Right forelimb (tissue), 1 donor: ENCODE measurements at regions not wholly inside any gene's neighbourhood (a gene's known extent, or its start where the extent isn't known, plus 50 kb on each side); places are given as distances from the start of the nearest gene placed in this dataset.
"Not testable (repeated sequence)": the region's sequence is repeated elsewhere in the genome, so short reads cannot be mapped to it uniquely, and the experiment has no call there.

ENCODE experiments used
- DNase-seq: peaks from one replicate; pipeline ENCODE4 v3.0.0-alpha.2; 2018

DNA sequence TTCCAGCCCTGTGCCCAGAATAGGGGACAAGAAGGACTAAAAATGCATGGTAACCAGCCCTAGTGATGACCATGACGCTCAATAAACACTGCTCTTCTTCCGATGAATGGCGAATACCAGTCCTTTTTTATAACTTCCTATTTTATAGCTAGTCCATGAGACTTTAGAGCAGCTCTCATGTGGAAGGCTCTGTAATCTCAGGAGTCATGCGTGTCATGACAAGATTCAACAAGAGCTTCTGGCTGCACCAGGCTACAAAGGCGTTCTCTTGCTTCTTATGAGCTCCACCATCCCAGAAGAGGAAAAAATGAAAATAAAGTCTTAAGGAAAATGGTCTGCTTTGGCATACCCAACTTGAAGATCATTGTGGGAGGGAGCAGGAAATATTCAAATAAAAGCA is 141.0 kb downstream of the TMCO5A start:
- DNase-seq = no peak

DNA sequence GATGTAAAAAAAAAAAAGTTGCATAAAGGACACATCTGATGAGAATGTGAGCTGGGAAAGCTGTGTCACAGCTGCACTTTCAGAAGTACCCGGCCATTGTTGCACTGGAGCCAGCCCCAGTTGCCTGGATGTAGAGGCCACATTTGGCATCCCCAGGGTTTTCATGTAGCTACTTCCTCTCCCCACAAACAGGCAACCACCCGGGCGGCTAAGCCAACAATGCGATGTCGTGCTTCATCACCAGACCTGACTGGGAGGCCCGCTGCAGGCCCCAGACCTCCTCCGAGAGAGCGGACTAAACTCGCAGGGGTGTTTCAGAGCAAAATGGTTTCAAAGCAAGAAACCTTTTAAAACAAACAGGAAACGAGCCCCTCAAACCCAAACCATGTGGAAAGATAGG is 142.3 kb downstream of the TMCO5A start:
- DNase-seq = peak; percentile 56

DNA sequence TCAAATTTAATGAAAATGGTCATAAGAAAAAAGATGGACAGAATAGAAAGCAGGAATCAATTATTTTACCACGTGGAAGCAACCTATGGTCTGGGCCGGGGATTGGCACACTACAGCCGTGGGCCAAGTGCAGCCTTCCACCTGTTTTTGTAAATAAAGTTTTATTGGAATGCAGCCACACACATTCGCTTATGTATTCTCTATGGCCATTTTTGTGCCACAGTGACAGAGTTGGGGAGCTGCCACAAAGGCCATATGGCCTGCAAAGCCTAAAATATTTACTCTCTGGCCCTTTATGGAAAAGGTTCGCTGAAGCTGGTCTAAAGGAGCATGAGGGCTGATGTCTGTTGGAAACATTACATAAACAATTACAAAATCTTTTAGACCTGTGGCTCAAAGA is 144.8 kb downstream of the TMCO5A start:
- no peak for DNase-seq

DNA sequence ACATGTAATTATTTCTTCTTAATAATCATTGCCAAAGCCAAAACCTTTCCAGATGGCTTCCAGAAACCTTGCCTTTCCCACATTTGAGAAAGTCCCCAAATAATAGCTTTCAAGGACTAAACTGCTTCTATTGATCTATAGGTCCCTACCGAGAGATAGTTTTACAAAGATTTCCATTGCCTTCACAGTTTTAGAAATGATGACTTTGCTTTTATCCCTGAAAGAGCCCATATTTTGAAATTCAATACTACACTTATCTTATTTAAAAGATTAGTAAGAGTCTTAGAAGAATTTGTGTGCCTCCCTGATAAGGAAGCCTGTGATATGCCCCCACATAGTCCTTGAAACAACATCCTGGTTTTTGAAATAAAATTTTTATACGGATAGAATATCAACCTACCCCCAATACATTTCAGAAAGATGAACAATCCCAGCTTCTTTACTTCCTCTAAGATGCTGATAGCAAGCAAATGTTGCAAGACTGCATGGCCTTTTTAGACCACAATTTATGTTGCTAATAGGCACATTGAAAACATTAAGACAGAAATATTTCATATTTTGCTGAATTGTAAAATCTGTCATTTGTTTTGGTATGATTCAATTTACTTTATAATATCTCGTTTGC is 146.3 kb downstream of the TMCO5A start:
- DNase-seq = no peak

DNA sequence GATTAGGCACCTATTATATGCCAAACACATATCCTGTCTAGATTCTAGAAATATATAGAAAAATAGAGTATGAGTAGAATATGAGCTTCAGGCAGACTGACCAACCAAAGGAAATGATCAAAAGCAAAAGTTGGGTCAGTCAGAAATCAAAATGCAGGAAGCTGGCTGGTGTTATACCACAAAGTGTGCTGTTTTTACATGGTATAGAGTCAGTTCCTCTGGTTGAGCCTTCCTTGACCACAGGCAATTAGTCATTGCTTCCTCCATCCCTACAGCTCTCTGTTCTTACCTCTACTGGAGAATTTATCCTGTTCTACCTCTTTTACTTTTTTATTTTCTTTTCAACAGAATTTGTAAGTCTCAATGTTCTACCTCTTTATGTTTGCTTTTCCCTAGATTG is 149.8 kb downstream of the TMCO5A start:
- no peak for DNase-seq

DNA sequence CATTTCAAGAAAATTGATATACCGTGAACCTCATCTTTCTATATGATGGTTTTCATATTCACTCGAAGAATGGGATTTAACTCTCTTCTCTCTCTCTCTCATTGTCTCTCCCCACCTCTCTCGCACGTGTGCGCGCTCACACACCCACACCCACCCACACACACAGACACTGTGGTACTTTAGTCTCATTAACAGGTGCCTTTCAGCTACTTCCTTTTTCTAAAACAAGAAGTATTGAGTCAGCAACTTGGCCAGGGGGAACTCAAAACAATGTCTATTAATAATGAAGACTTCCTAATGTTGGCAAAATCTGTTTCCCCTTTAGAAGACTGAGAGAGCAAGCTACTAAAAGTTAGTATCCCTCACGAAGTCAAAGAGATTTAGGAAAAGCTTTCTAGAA is 150.7 kb downstream of the TMCO5A start:
- no peak for DNase-seq

DNA sequence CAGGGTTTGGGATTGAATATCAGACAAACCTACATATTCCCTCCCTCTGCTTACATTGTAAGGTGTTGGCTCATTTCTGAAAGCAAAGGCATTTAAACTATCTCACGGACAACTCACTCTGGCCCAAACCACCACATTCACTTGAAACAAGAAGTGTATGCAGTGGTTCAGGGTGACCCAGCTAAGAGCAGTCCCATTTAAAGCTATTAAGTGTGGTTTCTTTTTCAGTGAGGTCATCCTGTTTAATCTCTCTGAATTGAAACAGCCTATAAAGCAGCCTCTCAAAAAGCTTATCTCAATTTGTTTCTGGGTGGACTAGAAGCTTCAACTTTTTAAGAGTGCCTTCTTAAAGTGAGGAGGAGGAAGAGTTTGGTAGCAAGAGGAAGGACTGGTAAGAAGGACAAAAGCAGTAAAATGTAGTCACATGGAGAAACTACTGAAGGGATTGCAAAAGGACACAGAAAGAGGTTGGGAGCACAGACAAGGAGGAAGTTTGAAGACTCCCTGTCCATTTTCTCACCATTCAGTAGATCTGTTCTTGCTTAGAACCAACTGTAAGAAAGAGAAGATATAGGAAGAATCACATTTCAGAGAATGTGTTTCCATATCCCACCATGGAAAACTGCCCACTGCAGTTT is 151.6 kb downstream of the TMCO5A start:
- DNase-seq = no peak

DNA sequence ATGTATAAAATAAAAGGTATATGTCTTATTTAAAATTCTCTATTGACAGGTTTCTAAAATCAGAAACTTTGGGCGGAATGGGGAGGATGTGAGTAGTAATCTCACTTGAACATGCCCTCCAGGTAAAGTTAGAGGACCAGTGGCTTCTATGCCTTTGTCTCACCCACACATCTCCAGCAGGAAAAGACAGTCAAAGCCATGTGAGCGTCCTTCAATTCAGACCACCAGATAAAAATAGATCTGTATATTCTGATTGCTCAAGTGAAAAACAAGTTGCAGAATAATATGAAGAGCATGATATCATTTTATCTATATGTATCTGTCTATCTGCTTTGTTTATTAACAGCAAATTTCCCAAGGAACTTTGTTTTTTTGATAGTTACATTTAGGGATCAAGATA is 152.2 kb downstream of the TMCO5A start:
- DNase-seq = no peak

DNA sequence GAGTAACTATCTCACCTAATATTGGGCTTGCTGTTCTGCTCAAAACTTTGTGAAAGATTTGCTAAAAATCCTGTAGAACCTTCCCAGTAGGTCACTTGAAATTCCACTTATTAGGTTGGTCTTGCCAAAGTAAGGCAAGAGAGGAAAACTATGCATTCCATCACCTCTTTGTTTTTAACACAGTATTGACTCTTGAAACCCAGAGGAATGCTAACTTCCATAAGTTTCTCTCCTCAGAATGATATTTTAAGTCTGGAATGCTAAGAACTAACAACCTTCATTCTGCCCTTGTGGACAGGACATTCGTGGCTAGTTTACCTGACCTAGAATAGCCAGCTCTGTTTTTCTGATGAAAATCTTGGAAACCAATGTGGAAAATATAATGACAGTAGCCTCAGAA is 154.5 kb downstream of the TMCO5A start:
- DNase-seq = no peak

DNA sequence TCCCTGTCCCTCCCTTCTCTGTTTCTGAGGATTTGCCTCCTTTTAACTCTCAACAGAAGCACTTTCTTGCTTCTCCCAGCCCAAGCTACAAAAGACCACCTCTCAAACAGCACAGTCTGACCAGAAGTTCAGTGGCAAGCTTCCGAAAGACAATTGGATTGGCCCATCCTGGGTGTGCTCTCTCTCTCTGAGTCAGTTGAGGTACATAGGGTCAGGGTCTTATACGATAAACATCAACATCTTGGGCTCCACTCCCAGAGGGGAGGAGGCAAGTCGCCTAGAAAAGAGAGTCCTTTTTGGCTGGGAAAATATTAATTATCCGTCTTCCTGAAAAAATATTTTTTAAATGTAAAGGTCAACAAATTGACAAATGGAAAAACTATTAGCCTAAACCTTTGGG is 155.8 kb downstream of the TMCO5A start:
- DNase-seq = no peak

DNA sequence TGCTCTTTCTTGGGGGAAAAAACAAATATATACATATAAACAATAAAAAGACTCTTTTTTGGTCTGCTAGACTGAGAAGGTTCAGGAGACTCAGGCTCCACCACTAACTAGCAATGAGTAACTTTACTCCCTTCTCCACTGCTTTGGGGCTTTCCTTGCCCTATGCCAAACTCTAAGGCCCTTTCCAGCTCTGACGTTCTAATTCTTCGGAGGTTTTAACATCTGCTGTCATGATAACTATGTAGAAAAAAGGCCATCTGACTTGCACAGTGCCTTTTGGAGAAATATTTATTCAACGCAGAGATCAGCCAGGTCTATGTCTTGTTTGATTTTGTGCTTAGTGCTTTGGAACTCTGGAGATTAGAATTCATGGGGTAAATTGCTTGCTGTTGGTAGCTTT is 156.2 kb downstream of the TMCO5A start:
- no peak for DNase-seq

DNA sequence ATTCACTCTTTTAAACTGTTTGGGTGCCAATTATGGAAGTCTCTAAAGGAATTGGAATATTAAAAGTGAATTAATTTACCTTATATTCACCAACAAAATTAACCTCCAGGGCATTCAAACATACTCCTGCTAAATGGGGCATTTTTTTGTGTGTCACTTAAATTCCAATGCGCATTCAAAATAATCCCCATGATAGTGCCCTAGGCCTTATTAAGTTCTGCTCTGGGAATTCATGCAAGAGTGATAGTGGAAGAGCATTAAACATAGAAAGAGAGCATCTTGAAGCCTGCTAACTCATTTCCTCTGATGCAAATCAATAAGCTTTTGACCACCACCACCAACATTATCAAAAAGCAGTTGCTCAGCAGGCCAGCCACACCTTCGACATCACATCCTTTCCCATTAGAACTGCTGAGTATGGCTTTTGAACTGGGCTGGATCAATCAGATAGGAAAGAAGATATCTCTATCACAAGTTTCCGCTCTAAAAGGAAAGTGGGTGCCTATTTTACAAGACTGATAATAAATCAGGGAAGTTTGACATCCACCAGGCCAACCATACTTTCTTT is 156.7 kb downstream of the TMCO5A start:
- no peak for DNase-seq

DNA sequence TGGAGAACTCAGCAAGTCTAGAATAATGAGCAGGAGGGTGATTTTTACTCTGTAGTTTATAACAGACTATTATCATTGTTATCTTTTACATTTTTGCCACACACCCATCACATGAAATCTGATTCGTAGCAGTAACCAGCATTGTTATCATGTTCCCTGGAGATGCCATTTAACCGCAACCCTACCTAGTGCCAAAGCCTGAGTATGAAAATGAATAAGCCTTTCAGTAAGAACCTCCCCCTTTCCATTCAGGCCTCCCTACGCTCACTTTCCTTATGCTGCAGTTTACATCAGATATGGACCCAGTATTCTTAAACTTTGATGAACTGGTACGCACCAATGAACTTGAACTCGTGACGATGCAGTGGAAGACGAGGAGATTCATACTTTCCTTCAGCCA is 158.7 kb upstream of the SPRED1 start:
- no peak for DNase-seq

DNA sequence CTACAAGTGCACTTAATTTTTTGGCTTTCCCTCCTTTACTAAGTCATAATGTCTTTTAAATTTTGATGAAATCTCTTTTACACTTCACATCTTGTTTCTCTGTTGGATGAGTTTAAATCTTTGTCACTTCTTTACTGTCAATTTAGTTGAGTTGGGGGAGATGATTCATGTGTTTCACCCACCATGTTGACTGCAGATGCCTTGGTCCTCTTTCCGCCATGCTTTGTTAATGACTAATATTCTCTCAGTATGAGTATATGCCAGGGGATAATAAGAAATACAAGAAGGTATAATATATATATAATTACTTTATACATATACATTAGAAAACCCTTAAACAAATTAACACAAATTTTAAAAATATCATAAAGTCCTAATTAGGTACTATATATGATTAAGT is 149.7 kb upstream of the SPRED1 start:
- DNase-seq = no peak

DNA sequence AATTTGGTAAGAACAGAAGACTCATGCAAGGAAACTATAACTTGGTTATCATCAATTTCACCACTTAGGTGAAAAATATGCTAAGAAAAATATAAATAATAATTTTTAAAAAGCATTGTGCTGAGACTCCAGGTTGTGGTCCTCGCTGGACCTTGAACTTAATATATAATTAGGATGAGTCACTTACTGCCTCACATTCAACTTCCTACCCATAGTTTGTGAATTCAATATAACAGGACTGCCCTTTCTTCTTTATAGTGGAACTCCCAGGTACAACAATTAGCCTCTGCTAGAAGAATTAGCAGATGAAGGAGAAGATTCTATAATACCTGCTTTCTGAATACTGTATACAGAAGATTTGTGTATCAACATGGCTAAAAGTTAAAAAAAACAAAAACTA is 149.1 kb upstream of the SPRED1 start:
- DNase-seq = no peak

DNA sequence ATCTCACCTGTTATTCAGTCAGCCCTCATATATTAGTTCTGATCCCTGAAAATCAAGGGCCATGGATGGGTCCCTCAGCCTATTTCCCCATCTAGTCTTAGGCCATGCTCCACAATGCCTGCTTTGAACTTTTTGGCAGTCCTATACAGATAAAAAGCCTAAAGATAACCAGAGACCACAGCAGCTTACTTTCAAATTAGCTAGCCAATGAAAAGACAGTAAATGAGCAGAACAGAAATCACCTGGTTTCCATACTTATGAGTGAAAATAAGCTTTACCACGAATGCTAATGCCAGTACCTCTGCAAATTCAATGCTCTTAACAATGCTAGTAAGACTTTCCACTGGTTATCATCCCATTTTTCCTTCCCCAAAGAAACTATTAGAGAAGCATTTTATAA is 141.6 kb upstream of the SPRED1 start:
- no peak for DNase-seq

DNA sequence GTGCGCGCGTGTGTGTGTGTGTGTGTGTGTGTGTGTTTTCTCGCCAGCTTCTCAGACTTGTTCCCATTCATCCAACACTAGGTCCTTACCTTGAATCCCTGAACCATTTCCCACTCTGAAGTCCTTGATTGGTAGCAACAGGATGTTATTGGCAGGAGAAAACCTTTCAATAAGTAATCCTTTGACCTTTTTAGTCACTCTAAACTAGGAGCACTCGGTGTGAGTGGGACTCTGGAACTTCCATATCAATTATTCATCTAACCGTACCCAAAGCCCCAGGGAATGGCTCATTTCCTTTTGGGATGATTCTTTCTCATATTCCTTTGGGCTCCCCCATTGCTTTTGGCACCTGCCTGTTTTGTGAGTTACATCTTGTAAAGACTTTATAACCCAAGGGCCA is 140.2 kb upstream of the SPRED1 start:
- DNase-seq = no peak

DNA sequence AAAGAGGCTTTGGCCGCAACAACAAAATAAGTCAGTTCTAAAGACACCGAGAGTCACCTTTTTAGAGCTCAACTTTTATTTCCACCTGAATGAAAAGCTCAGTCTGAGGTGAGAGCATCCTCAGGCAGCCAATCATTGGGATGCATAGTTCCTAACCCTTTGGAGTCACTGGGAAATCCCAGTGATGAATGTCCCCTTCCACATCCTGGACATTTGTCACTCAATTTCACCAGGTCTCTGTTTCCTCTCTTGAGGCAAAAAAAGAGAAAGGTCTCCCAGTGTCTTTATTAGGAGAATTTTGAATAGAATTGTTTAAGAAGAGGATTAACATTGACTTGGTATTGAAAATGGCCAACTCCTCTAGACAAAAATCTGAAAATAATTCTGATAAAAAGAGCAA is 137.5 kb upstream of the SPRED1 start:
- no peak for DNase-seq

DNA sequence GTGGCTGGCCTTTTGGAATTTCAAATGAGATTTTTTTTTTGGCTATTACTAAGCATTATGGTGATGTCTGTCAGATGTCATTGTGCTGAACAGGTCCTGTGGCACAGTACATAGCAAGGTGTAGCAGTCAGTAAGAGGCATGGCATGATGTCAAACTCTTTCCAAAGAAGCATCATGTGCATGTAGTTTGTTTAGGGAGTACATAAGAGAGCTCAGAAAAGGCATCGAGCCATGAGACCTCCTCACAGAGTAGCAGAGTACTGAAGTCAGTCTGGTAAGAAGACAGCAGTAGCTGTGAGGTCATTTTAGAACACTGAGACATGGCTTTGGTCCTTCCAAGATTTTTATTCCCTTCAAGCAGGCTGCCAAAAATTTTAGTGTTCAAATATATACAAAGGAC is 134.9 kb upstream of the SPRED1 start:
- no peak for DNase-seq

DNA sequence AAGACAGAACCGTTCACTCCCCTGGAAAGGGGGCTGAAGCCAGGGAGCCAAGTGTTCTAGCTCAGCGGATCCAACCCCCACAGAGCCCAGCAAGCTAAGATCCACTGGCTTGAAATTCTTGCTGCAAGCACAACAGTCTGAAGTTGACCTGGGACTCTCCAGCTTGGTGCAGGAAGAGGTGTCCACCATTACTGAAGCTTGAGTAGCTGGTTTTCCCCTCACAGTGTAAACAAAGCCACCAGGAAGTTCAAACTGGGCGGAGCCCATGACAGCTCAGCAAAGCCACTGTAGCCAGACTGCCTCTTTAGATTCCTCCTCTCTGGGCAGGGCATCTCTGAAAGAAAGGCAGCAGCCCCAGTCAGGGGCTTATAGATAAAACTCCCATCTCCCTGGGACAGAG is 132.8 kb upstream of the SPRED1 start:
- not testable (repeated sequence) for DNase-seq

DNA sequence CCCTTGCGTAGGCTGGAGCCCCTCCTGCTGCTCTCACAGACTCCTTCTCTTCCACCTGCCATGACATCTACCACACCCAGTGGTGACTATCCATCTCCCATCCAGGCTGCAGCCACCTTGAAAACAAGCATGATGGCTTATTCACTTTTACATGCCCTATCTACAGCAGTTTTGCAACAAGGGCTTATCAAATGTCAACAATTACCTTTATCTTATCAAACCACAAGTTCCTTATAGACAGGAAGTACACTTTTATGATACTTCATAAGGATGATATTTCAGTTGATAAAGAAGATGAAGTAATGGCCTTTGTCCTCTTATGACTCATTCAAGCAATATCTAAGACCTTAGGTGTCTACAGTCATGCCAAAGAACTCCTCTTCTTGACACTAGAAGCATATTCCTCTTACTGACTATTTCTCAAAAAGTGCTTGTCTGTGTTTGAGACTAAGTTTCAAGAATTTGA is 125.3 kb upstream of the SPRED1 start:
- no peak for DNase-seq

DNA sequence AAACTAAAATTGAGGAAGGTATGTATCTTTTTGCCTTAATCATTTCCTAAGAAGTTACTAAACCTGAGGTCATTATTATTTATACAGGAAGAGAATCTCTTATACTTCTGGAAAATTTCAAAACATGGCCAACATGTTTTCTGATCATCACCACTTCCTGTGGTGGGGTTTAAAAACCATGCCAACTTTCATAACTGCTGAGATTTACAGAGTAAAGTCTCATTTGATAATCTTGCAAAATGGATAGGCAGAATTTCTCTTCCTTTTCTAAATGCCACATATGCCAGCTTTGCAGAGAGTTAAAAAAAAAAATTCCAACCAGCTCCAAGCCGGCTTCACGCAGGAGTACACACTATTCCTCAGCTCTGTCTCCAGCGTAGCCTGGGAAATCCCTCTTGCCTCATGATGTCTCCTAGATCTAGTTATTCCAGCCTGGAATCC is 124.3 kb upstream of the SPRED1 start:
- no peak for DNase-seq

DNA sequence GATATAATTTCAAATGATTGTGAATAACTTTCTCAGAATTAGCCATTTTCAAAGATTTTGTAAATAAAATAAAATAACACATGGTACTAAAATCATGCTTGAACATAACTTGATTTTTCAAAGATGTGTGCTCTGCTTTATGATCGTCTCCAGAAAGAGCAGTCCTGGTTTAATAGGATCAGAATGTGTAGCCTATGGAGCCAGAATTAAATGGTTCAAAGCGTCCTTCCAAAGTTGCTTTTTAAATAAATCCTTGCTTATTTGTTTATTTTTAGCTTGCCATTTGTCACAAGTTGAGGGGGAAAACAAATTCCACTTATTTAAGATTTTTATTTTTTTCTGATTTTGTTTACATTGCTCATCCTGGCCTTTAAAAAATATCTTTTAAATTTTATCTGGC is 123.7 kb upstream of the SPRED1 start:
- no peak for DNase-seq

DNA sequence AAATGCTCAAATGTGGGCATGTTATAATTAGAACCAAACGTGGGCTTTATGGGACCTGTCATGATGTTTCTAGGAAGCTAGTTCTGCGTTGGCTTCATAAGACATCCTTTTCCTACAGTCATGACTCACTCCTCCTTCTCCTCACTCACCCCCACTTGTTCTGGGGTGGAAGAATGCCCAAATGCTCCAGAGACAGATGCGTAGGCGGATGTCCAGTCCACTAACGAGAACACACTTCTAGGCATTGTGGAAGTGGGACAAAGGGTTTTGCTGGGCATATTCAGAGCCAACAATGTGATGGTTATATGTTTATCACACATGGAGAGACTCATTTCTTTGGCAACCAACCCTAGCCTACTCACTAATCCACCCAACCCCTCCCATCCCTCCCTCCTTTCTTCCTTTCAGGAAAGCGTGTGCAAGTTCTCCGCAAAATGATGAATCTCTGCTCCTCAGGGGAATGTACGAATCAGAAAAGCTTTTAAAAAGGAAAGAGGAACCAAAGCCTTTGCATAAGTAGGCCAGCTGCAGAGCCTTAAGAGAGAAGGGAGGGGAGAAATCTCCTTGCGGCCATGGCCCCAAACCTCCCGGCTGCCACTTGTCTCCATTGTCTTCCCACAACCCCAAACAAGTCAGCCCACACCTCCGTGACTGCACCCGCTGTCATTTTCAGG is 123.0 kb upstream of the SPRED1 start:
- peak; percentile 86 for DNase-seq
